BLaER1 treated with 17β-estradiol and CSF1 and Interleukin-3, amounts not matched to agents 10 nM and 100 nM (cell line): ENCODE measurements at regions not wholly inside any gene's neighbourhood (a gene's known extent, or its start where the extent isn't known, plus 50 kb on each side); places are given as distances from the start of the nearest gene placed in this dataset.
A peak's percentile ranks its signal among the peaks of the same experiment; 100 is the strongest.

ENCODE experiments used
- H3K27ac ChIP-seq, 11 experiments: shearing (Covaris generic); formaldehyde crosslinking; 2 replicates each; pipeline ENCODE4 v1.8.1; 2022
- H3K27me3 ChIP-seq, 11 experiments: shearing (Covaris generic); formaldehyde crosslinking; 2 replicates each; pipeline ENCODE4 v1.8.1; 2022
- H3K36me3 ChIP-seq, 11 experiments: shearing (Covaris generic); formaldehyde crosslinking; 2 replicates each; pipeline ENCODE4 v1.8.1; 2022
- H3K4me1 ChIP-seq, 10 experiments: shearing (Covaris generic); formaldehyde crosslinking; 2 replicates each; pipeline ENCODE4 v1.8.1; 2022
- H3K4me2 ChIP-seq, 11 experiments: shearing (Covaris generic); formaldehyde crosslinking; 2 replicates each; pipeline ENCODE4 v1.8.1; 2022
- H3K4me3 ChIP-seq, 10 experiments: shearing (Covaris generic); formaldehyde crosslinking; 2 replicates each; pipeline ENCODE4 v1.8.1; 2022
- H3K9ac ChIP-seq, 11 experiments: shearing (Covaris generic); formaldehyde crosslinking; 2 replicates each; pipeline ENCODE4 v1.8.1; 2022
- H3K9me3 ChIP-seq, 11 experiments: shearing (Covaris generic); formaldehyde crosslinking; replicated peaks in 1 of 11; 2 replicates each; pipeline ENCODE4 v1.8.1; 2022
- H4K20me1 ChIP-seq, 11 experiments: shearing (Covaris generic); formaldehyde crosslinking; 2 replicates each; pipeline ENCODE4 v1.8.1; 2022
- Cebpa-rat ChIP-seq, 11 experiments: shearing (Covaris generic); IDR thresholded peaks; 2 replicates each; pipeline ENCODE4 v1.8.1; 2022

DNA sequence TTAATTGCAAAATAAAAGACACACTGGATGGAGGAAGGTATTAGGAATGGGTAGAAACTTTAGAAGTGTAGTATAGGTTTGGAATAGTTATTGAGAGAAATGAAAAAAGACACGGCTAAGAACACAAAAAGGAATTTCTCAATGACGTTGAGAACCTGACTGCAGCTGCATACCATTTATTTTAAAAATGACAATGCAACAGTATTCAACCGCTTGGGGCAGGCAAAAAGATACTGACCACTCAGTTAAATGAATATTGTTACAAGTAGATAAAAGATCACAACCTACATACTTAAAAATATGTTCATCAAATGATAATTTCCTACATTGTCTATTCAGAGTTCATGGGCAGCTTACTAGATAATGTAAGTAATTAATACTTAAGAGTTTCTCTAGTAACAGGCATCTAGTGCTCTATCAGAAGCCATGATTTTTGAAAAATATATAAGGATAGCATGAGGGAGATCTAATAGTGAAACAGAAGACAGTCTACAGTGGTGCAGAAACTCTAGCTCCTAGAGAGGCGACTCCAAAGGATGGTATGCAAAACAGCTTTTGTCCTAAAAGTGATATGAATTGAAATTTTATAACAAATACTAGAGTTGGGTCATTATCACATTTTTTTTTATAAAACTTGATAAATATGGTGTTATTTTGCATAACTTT is 216.2 kb upstream of the VEGFC start:
- Histone ChIP-seq H3K9ac (no peak overlapping the region), H3K27me3 (no peaks in the 10 kb centered on the region), H3K27ac (no peak overlapping the region), H3K4me1 (peaks cover 10 to 36% (median 15%) of the 10 kb centered on the region in 10 experiments), H3K36me3 (no peaks in the 10 kb centered on the region), H3K4me3 (no peak overlapping the region), H4K20me1 (no peaks in the 10 kb centered on the region), H3K9me3 (peaks cover 16 to 25% (median 18%) of the 10 kb centered on the region in 11 experiments), H3K4me2 (peak overlapping the region in 1 of 11 experiments; percentile 32; a peak in 2 of 22 replicates)
- TF ChIP-seq Cebpa-rat (IDR thresholded peaks at IDR 0.05) = no peak

GRCh38 chr4:177010418-177010817 is 217.7 kb upstream of the VEGFC start:
- TF ChIP-seq Cebpa-rat (IDR thresholded peaks at IDR 0.05) = no peak
- Histone ChIP-seq H3K4me1 (peaks cover 8 to 28% (median 11%) of the 10 kb centered on the region in 10 experiments), H3K36me3 (no peaks in the 10 kb centered on the region)

DNA sequence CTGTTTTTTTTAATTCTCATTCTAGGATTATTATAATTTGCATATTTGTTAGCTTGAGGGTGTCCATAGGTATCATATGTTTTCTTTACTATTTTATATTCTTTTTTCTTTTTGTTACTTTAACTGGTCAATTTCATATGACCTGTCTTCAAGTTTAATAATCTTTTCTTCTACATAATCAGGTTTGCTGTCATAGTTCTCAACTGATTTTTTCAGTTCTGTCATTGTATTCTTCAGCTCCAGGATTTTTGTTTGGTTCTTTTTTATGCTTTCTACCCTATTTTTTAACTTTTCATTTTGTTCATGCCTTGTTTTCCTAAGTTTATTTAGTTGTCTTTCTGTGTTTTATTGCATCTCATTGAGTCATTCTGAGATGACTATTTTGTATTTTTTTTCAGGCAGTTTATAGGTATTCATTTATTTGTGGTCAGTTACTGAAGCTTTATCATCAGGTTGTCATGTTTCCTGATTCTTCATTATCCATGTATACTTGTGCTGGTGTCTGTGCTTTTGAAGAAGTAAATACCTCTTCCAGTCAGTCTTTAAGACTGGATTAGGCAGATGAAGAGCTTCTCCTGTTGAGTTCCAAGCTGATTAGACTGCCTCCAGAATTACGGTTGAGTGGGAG is 220.3 kb upstream of the VEGFC start:
- H3K4me1 ChIP-seq = peaks cover 0 to 17% (median 0%) of the 10 kb centered on the region in 10 experiments; a peak in 1 of 20 replicates
- TF ChIP-seq Cebpa-rat (IDR thresholded peaks at IDR 0.05) = no peak
- no peak overlapping the region for H3K4me2 ChIP-seq

More at GRCh38 chr4:177010418-177010817, 217.7 kb upstream of the VEGFC start:
- Histone ChIP-seq H3K9me3 (peaks cover 18 to 33% (median 22%) of the 10 kb centered on the region in 11 experiments), H3K9ac (no peak overlapping the region), H3K4me2 (no peak overlapping the region), H3K27me3 (no peaks in the 10 kb centered on the region), H3K27ac (no peak overlapping the region), H3K4me3 (no peak overlapping the region), H4K20me1 (no peaks in the 10 kb centered on the region)

GRCh38 chr4:177016541-177017141 is 223.9 kb upstream of the VEGFC start:
- no peaks in the 10 kb centered on the region for H3K27me3 ChIP-seq
- no peak for TF ChIP-seq Cebpa-rat (IDR thresholded peaks at IDR 0.05)
- H3K9ac ChIP-seq = no peak overlapping the region
- no peak overlapping the region for H3K4me3 ChIP-seq
- no peak overlapping the region for H3K4me2 ChIP-seq
- H3K27ac ChIP-seq = no peak overlapping the region
- H3K36me3 ChIP-seq = no peaks in the 10 kb centered on the region
- H3K4me1 ChIP-seq = no peaks in the 10 kb centered on the region
- H4K20me1 ChIP-seq = no peaks in the 10 kb centered on the region
- H3K9me3 ChIP-seq = peaks cover 21 to 53% (median 29%) of the 10 kb centered on the region in 11 experiments

More for the DNA sequence above, 220.3 kb upstream of the VEGFC start:
- no peak overlapping the region for H3K27ac ChIP-seq
- no peak overlapping the region for H3K4me3 ChIP-seq
- H3K9me3 ChIP-seq = peaks cover 21 to 41% (median 29%) of the 10 kb centered on the region in 11 experiments
- H3K36me3 ChIP-seq = no peaks in the 10 kb centered on the region
- H3K27me3 ChIP-seq = no peaks in the 10 kb centered on the region
- H4K20me1 ChIP-seq = no peaks in the 10 kb centered on the region
- H3K9ac ChIP-seq = no peak overlapping the region

GRCh38 chr4:177023951-177024350 is 231.2 kb upstream of the VEGFC start:
- Histone ChIP-seq H3K9me3 (peaks cover 0 to 16% (median 0%) of the 10 kb centered on the region in 11 experiments; a peak in 3 of 22 replicates), H3K9ac (no peak overlapping the region), H3K27me3 (no peaks in the 10 kb centered on the region), H3K4me2 (no peak overlapping the region), H3K27ac (no peak overlapping the region), H3K36me3 (no peaks in the 10 kb centered on the region), H3K4me3 (no peak overlapping the region), H3K4me1 (no peaks in the 10 kb centered on the region), H4K20me1 (no peaks in the 10 kb centered on the region)
- TF ChIP-seq Cebpa-rat (IDR thresholded peaks at IDR 0.05) = no peak

- no peaks in the 10 kb centered on the region for H3K36me3 ChIP-seq
- no peak overlapping the region for H3K9ac ChIP-seq
- H3K27ac ChIP-seq = no peak overlapping the region
- H3K4me1 ChIP-seq = no peaks in the 10 kb centered on the region
- H3K27me3 ChIP-seq = no peaks in the 10 kb centered on the region
- no peaks in the 10 kb centered on the region for H3K9me3 ChIP-seq
- TF ChIP-seq Cebpa-rat (IDR thresholded peaks at IDR 0.05) = no peak
- H3K4me3 ChIP-seq = no peak overlapping the region
- no peak overlapping the region for H3K4me2 ChIP-seq
- no peaks in the 10 kb centered on the region for H4K20me1 ChIP-seq
These were observed 239.6 kb upstream of the VEGFC start for GRCh38 chr4:177032341-177032740.

DNA sequence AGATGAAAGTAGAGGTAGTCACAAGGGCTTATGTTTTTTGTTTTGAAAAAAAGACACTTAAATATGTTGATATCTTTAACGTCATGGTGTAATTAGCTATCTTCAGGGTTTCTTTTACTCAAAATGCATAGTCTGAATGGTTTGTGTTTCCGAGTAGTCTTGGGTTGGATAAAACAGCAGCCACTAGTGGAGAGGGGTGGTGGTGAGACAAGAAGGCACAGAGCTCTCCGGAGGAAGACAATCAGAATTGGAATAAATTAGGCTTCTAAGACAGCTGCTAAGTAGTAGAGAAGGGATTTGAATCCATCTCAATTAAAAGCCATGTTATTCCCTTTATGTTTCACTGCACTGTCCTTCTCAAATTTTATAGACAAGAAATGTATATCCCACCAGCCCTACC is 240.4 kb upstream of the VEGFC start:
- no peaks in the 10 kb centered on the region for H3K27me3 ChIP-seq
- no peak overlapping the region for H3K9ac ChIP-seq
- no peak overlapping the region for H3K27ac ChIP-seq
- no peak for TF ChIP-seq Cebpa-rat (IDR thresholded peaks at IDR 0.05)
- no peaks in the 10 kb centered on the region for H3K36me3 ChIP-seq
- no peaks in the 10 kb centered on the region for H3K4me1 ChIP-seq
- H3K4me2 ChIP-seq = no peak overlapping the region
- no peaks in the 10 kb centered on the region for H4K20me1 ChIP-seq
- H3K4me3 ChIP-seq = no peak overlapping the region
- H3K9me3 ChIP-seq = no peaks in the 10 kb centered on the region

DNA sequence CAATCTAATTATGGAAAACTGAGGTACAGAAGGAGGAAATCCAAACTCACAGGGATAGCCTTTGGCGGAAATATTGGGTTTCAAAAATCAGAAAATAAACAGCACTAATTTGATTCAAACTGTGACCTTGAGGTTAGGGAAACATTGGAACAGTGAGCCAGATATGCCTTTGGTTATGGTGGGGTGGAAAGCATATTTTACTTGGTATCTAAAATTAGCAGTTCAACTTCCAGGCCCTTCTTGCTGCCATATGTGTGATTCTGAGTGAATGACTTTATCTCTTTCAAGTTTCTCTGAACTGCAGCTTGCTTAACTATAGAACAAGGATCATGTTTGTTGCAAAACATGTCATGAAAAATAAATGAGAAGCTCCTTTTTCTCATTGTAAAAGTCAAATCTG is 240.9 kb upstream of the VEGFC start:
- TF ChIP-seq Cebpa-rat (IDR thresholded peaks at IDR 0.05) = no peak
- no peaks in the 10 kb centered on the region for H3K9me3 ChIP-seq
- H3K4me3 ChIP-seq = no peak overlapping the region
- H3K4me2 ChIP-seq = no peak overlapping the region
- H3K27ac ChIP-seq = no peak overlapping the region
- no peaks in the 10 kb centered on the region for H3K4me1 ChIP-seq
- no peak overlapping the region for H3K9ac ChIP-seq
- no peaks in the 10 kb centered on the region for H3K36me3 ChIP-seq
- H3K27me3 ChIP-seq = no peaks in the 10 kb centered on the region
- H4K20me1 ChIP-seq = no peaks in the 10 kb centered on the region

- Histone ChIP-seq H4K20me1 (no peaks in the 10 kb centered on the region), H3K4me1 (no peaks in the 10 kb centered on the region), H3K4me3 (no peak overlapping the region), H3K27me3 (no peaks in the 10 kb centered on the region), H3K27ac (no peak overlapping the region), H3K4me2 (no peak overlapping the region), H3K9ac (no peak overlapping the region), H3K9me3 (no peaks in the 10 kb centered on the region), H3K36me3 (no peaks in the 10 kb centered on the region)
- TF ChIP-seq Cebpa-rat (IDR thresholded peaks at IDR 0.05) = no peak
These were observed 248.6 kb upstream of the VEGFC start for GRCh38 chr4:177041356-177041755.
